HG03342 (cell line): ENCODE measurements at regions not wholly inside any gene's neighbourhood (a gene's known extent, or its start where the extent isn't known, plus 50 kb on each side); places are given as distances from the start of the nearest gene placed in this dataset.

Source experiments
- ATAC-seq: cut with Tn5 transposase; IDR thresholded peaks from one replicate; pipeline ENCODE4 v1.9.1; 2021; ENCODE audit warnings: mild to moderate bottlenecking, moderate library complexity; ENCODE audit not compliant: unreplicated experiment

DNA sequence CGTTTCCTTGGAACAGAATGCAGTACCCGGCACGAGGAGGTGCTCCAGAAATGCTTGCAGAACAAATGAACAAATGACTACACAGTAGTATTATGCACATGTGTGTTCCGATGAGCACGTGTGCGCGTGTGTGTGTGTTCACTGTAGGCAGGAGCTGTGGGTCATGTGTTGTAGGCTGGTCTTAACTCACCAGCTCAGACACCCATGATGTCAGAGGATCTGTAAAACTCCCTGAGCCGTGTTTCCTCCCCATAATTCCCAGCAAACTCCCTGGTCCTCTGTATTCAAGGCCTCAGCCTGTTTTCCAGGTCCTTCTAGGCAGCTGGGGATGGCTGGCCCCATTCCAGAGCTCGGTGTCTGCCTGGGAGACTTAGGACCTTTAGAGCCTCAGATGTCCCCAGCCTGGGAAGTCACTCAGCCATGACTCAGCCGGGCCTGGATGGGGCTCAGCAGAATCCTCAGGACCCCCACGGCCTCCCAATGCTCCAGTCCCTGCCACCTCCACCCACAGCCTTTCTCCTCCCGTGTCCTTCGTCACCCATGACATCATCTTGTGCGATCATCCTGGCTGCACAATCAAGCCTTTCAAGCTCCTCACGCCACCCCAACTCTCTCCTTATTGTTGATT, 475.0 kb upstream of the SULF2 start:
- ATAC-seq: no peak

DNA sequence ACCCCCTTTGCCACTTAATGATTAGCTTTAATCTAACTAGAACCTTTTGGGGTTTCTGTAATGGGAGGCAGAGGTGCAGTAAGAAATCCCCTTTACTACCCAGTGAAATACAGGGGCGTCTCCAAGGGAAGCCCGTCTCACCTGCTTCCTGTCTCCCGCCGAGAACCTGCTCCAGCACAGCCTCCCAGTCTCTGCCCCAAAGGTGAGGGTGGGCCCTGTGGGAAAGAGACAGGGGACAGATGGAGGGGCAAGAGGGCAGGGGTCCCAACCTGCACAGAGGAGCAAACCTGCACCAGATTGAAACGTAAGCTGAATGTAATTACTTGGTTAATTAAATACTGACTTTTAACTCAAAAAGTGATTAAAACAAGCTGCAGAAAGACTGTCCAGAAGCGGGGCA, 474.2 kb upstream of the SULF2 start:
- no peak for ATAC-seq

DNA sequence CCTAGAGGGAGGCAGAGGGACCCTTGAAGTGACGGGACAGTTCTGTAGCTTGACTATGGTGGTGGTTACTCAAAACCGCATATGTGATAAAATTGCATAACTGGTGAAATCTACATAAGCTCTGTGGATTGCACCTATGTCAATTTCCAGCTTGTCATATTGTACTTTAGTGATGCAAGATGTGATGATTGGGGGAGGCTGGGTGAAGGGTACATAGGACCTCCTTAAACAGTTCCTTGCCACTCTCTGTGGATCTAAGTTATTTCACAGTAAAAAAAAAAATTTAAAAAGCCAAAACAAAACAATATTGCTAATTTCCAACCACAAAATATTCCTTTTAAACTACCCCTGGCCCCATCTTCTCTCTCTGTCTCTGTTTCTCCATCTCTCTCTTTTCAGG, 472.6 kb upstream of the SULF2 start:
- no peak for ATAC-seq

DNA sequence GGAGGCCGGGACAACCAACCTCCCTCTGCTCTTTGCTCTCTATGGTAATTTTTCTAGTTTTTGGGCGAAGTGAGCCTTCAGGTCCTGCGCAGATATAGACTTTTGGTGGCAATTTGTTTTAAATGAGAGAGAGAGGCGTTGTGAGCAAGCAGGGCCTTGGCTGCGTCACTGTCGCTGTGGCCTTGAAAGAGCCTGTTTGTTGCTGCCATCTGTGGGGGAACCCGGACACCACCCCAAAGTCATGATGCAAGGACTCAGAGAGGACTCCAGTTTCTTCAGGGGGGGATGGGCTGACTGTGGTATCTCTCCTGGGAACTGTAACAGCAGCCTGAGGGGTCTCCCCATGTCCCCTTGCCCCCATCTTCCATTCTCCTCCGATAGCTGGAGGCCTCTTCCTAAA, 462.7 kb upstream of the SULF2 start:
- no peak for ATAC-seq

DNA sequence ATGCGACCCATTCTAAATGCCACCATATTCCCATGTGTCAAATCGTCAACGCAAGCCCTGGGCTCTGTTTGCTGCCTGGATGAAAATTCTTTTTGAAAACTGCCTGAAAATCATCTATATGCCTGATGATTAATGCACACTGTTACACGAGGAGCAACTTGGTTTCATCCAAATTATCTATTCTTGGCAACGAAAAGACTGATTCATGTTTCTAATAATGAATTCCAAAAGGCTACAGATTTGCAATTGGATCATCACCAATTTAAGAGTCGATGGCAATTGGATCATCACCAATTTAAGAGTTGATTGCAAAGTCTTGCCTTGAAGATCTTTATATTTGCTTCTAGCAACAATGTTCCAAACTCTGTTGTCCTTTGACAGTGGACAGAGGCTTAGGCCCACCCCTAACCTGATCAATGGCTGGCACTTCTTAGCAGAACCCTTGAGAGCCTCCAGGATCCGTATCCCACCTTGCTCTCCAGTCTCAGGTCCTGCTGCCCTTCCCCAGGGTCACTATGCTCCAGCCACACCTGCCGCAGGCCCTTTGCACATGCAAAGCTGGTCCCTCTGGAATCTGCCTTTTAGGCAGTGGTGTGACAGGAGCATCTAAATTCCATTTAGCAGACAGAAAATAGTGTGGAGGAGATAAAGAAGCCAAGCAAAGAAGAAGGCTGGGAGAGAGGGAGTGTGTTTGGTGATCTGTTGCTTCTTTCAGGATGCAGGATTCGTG, 460.9 kb upstream of the SULF2 start:
- no peak for ATAC-seq

DNA sequence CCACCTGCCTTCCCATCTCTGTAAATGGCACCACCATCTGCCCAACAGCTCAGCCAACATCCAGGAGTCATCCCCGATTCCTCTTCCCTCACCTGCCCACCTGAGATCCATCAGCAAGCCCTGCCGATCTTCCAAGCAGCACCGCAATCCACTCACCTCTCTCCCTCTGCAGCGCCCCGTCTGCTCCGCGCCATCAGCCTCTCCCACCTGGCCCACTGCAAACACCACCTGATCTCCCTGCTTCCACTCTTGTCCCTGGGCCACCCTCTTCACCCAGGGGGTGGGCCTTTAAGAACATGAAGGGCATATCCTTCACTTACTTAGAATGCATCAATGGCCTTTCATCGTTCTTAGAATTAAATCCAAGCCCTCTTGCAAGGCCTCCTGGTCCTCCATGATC, 457.3 kb upstream of the SULF2 start:
- ATAC-seq: no peak

DNA sequence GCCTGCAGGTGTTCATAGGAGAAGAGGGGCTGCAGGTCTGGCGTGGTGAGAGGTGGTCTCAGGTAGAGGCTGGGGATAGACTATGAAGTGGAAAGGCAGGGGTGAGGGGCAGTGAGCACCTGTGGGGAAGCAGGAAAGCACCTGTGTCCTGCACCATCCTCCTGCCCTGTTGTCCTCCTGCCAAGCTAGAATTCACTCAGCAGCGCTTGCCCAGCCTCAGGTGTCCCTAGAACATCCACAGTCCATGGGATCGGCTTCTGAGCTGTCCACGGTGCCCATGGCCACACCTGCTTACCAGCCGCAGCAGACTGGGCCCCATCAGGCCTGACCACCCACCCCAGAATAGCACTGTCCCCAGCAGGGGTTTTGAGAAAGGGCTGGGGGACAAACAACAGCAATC, 456.2 kb upstream of the SULF2 start:
- no peak for ATAC-seq

DNA sequence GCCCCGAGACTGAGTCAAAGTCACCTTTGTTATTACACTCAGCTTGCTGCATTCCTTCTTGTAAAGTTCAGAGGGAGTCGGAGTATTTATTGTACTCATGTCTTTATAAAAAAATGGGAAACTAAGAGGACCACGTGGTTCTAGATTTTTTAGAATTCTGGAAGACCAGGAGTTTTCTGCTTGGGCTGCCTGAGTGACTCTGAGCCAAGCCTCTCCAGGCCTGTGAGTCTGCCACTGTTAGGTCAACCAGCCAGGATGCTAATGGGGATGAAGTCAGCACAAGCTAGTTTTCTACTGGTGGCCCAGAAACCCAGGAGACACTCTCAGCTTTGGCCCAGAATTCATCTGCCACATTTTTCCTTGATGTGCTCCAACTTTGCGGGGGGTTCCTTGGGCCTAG, 453.5 kb upstream of the SULF2 start:
- no peak for ATAC-seq

DNA sequence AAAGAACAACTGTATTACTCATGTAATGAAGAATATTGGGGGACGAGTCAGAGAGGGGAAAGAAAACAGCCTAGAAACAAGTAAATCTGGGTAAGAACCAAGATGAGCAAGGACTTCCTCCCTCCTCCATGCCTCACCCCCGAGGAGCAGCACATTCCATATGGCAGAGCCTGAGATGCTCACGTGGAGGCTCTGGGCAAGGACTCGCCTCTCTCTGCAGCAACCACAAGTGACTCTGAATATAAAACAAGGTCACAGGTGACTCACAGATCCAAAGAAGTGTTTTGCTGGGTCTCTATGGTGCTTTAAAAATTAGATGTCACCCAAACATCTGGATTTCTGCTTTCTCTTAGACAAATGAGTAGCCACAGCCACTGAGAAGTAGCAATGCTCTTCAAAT, 453.0 kb upstream of the SULF2 start:
- ATAC-seq: no peak

DNA sequence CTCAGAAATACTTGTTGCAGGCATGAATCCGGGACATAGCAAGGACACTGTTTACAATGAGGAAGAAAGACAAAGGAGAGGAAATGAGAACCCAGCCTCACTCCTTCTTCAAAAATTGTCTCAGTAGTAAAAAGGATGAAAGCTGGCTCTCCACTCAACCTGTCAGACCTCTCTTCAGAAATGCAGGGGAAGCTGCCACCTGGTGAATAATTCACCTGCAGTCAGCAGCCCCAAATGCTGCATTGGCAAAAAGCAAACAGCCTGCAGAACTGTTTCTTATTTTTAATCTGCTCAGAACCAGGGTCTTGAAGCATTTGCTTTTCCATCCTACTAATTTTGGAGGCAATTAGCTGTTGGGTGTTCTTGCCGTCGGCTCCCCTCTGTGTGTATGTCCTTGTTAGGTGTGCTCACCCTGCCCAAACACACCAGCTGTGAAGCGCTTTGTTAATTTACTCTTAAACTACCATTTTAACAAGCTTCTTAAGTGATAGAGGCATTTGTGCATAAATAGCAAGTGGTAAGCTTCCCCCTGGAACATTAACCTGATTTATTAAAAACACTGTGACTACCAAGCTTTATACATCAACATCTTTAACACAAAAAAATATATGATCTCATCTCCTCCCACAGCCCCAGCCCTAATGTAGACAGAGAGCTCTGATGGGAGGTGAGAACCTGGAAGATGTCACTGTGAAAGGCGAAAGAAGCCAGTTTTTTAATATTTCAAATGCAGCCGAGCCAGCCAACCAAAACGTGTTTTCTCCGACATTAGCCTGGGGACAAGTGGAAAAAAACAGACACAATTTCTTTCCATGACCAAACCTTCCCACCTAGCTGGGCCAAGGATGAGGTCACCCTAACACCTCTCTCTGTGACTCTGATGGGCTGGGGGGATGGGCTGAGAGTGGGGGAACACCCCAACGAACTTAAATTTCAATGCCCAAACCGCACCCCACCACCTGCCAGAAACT, 451.0 kb upstream of the SULF2 start:
- ATAC-seq: no peak

DNA sequence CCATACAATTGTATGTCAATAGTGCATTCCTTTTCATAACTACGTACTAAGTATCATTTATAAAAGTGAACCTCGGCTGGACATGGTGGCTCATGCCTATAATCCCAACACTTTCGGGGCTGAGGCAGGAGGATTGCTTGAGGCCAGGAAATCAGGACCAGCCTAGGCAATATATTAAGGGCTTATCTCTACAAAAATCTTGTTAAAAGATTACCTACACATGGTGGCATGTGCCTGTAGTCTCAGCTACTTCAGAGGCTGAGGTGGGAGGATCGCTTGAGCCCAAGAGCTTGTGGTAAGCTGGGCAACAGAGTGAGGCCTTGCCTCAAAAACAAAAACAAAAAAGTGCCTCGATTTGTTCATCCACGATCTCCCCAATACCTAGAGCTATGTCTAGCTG, 449.7 kb upstream of the SULF2 start:
- no peak for ATAC-seq

DNA sequence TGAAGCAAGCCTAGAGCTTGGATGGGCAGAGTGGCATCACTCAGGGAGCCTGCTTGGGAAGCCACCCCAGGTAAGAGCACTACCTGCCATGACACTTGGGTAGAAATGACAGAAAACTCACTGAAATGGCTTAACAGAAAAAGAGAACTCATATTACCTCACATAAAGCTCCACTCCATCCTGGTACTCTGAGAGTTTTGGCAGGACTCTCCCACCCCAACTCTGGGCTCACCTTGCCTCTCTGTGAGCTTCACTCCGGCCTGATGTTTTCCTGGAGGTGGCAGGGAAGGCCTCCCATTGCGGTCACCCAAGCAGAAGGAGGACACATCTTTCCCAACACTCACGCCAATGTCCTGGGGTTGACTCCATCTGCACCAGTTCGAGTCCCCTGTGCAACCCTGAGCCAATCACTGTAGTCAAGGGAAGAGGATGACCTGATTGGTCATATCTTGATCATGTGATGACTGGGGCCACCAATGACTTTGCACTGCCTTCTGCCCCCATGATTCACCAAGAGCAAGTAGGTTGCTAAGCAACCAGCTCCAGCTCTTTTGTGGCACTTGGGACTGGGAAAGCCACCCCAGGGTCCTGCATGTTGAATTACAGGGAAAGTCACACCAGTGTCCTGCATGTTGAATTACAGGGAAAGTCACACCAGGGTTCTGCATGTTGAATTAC, 446.1 kb upstream of the SULF2 start:
- no peak for ATAC-seq

DNA sequence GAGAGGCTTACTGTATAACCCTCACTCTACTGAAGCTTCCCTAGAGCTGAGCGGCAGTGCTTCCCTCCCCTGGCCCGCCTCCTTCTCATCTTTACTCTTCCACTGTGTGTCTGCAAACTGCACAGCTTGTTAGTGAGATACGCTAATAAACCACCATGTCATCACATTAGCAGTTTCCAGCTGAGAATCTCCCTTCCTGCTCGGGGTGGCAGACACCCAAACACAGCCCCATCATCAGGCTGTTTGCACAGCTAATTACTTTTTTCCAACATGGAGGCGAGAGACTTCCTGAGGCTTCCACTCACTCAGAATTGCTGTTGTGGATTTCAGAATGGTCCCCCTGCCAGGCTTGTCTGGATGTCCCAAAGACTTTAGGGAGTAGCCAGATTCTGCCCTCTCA, 444.9 kb upstream of the SULF2 start:
- no peak for ATAC-seq

DNA sequence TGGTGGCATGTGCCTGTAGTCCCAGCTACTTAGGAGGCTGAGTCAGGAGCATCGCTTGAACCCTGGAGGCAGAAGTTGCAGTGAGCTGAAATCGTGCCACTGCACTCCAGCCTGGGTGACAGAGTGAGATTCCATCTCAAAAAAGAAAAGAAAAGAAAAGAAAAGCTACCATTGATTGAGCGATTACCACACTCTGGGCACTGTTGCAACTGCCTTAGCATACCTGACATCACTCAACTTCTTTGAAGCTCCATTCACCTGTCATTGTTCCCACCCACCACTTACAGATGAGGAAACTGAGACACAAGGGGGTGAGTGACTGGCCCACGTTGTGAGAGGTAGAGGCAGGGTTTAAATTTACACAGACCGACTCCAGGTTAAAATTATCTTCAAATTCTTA, 442.1 kb upstream of the SULF2 start:
- ATAC-seq: no peak

DNA sequence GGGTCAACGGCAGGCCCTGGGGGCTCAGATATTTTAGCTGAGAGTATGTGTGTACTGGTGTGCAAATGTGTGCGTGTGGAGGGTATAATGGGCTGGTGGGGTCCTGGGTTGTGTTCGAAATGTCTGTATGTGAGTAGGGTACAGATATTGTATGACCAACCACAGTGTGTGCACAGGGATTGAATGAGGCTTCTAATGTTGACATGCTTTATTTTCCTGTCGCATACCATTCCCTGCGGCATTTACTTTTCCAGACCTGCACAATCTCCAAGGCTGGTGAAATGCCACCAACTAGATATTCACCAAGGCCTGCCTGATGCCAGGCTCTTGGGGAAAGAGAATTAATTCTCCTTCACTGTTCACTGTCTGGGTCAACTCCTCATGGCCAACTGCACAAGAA, 441.4 kb upstream of the SULF2 start:
- no peak for ATAC-seq

DNA sequence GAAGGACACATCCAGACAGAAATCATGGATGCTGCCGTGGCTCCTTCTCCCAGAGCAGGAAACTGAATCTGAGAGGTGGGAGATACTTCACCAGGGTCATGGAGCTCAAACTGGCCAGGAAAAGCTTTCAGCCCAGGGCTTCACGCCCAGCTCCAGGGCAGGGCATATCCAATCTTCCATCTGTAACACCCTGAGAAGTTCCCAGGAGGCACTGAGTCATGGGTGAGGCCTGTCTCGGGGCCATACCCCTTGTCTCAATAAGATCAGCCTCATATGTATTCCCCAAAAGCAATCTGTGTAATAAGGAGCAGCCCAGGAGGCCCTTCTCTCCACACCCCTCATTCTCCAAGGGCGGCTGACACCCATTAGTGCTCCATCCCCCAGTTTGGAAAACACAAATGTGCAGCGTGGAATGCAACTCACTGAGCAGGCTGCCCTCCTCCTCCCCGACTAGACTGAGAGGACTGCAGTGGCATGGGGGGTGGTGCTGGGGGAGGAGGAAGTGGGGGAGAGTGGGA, 439.3 kb upstream of the SULF2 start:
- ATAC-seq: no peak

DNA sequence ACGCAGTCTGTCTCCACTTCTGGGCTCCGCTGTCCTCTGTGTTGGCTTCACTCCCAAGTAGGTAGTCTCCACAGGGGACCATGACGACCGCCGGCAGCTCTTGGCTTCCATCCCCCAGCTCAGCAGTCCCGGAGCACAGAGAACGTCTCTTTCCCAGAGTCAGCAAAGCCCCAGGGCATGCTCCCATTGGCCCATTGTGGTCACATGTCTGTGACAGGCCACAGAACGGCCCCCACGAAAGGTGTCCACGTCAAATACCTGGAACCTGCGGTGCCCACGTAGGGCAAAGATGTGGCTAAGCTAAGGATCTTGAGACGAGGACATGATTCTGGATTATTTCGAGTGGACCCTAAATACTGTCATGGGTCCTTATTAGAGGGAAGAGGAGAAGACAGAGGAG, 438.4 kb upstream of the SULF2 start:
- no peak for ATAC-seq

DNA sequence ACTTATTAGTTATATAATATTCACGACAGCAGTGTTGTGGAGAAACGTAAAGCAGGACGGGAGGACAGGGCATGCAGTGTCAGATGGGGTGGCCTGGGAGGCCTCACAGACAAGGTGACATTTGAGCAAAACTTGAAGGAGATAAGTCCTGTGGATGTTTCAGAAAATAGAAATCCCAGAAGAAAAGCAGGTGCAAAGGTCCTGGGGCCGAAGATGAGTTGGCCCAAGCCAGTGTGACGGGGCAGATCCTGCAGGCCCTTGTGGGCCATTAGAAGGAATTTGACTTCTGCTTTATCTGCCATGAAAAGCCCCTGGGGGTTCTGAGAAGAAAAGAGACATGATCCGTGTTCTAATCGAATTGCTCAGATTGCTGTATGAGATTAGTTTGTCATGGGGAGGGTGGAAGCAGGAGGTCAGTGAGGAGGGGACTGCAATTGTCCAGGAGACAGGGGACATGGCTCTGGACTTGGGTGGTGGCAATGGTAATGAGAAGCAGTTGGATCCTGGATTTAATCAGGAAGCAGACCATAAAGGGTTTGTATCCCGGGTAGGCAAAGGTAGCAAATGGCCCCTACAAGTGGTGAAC, 437.4 kb upstream of the SULF2 start:
- no peak for ATAC-seq

DNA sequence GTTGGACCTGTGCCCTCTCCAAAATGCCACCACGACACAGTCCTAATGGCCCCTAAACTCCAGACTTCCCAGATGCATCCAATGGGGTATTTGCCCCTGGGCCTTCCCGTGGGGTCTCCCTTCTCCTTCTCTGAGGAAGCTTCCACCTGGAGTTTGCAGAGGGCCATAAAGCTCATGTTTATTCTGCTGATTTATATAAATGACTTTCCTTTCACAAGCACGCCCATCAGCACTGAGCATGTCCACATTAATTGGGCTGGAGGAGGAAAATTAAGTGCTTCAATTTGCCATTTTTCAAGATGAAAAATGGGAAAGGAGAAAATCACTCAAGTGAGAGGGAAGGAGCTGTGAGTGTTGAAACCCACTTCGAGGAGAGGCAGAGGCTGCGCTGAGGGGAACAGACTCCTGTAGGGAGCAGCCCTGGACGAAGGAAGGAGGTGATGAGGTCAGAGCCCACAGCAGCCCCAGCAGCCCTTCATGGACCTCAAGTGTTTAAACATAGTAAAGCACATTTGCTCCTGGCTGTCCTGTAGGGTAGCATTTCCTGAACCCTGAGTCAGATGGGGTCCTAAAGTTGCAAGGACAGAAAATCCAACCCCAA, 434.9 kb upstream of the SULF2 start:
- ATAC-seq: no peak

DNA sequence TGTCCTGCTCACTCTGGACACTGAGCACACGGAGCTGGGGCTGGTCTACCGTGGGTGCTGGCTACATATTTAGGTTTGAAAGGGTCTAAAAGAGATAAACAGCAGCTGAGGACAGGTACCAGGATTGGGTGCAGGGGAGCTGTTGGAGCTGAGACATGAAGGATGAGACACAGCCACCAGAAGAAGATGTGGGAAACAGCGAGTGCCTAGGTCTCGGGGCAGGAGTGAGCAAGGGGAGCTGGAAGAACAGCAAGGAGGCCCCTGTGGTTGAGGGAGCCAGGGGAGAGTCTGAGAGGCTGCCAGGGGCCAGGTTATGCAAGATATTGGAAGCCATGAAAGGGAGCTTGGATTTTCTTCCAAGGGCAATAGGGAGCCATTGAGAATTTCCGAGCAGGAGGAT, 434.0 kb upstream of the SULF2 start:
- no peak for ATAC-seq
